ENCODE measurements at regions not wholly inside any gene's neighbourhood (a gene's known extent, or its start where the extent isn't known, plus 50 kb on each side); places are given as distances from the start of the nearest gene placed in this dataset.

- TF ChIP-seq POLR2A (IDR thresholded peaks at IDR 0.05) = no peak
- TF ChIP-seq CTCF (IDR thresholded peaks at IDR 0.05) = no peak
Measured at GRCh38 chr2:149719695-149720094, 132.1 kb upstream of the MMADHC start.
